ENCODE measurements at regions not wholly inside any gene's neighbourhood (a gene's known extent, or its start where the extent isn't known, plus 50 kb on each side); places are given as distances from the start of the nearest gene placed in this dataset.

DNA sequence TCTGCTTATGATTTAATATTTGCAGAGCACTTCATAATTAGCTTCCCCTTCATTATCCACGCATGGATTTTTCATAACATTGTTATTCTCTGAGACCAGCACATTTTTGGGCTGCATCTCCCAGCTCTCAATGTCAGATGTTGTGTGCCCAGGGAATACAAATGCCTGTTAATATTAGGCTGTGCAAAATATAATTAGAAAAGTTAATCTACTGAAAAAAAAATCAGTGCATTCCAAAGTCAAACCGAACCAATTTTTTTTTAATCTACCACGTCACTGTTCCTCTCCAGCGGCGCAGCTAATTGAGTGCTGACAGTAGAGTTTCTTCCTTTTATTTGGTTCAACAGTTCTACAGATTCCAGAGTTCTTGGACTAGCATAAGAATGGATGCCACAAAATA lies 191.0 kb upstream of the RGS6 start:
- ATAC-seq: no peak
- Histone ChIP-seq H3K4me3 (no peak overlapping the region), H3K27ac (no peak overlapping the region), H3K9me3 (no peaks in the 10 kb centered on the region), H3K27me3 (no peaks in the 10 kb centered on the region), H3K36me3 (peaks cover 21% of the 10 kb centered on the region), H3K4me1 (peaks cover 4% of the 10 kb centered on the region)
- DNase-seq: no peak
- TF ChIP-seq, protein P1, sequence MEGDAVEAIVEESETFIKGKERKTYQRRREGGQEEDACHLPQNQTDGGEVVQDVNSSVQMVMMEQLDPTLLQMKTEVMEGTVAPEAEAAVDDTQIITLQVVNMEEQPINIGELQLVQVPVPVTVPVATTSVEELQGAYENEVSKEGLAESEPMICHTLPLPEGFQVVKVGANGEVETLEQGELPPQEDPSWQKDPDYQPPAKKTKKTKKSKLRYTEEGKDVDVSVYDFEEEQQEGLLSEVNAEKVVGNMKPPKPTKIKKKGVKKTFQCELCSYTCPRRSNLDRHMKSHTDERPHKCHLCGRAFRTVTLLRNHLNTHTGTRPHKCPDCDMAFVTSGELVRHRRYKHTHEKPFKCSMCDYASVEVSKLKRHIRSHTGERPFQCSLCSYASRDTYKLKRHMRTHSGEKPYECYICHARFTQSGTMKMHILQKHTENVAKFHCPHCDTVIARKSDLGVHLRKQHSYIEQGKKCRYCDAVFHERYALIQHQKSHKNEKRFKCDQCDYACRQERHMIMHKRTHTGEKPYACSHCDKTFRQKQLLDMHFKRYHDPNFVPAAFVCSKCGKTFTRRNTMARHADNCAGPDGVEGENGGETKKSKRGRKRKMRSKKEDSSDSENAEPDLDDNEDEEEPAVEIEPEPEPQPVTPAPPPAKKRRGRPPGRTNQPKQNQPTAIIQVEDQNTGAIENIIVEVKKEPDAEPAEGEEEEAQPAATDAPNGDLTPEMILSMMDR (IDR thresholded peaks at IDR 0.05): no peak
- intact Hi-C loops (cut with DNase I): no loop called here

DNA sequence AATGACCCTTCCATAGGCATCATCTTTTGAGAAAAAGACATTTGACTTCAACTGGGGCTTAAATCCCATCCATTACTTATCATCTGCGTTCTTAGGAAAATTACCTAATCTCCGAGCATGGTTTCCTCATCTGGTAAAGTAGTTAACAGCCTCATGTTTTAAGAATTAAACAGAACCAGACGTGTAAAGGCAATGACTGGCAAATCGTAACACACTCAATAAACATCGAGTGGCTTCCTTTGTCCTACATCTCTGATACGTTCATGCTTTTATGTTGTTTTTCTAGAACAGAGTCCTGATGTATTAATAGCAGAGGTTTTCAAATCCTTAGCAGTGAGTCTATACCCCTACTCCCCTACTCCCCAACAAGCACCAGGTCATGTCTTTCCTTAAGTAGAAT lies 189.7 kb upstream of the RGS6 start:
- no peaks in the 10 kb centered on the region for H3K27me3 ChIP-seq
- ATAC-seq: no peak

DNA sequence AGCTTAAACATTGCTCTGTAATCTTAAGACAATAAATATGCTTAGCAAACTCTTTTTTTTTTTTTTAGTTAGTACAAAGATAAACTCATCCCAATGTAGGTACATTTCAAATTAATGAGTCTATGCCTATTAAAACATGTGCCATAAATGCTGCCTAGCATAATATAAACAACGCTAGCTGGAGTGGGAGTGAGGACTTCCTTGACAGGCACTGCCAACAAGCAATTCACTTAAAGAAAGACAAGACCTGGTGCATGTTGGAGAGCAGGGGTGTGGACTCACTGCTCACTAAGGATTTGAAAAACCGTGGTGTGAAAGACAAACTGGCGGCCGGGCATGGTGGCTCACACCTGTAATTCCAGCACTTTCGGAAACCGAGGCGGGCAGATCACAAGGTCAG lies 187.2 kb upstream of the RGS6 start:
- no peaks in the 10 kb centered on the region for H3K36me3 ChIP-seq
- ATAC-seq: no peak

More for the DNA sequence above, 189.7 kb upstream of the RGS6 start:
- H3K27ac ChIP-seq: no peak overlapping the region
- DNase-seq: no peak
- H3K4me3 ChIP-seq: no peak overlapping the region
- no peaks in the 10 kb centered on the region for H3K9me3 ChIP-seq
- intact Hi-C loops (cut with DNase I): no loop called here
- H3K36me3 ChIP-seq: peaks cover 11% of the 10 kb centered on the region
- peaks cover 4% of the 10 kb centered on the region for H3K4me1 ChIP-seq
- TF ChIP-seq, protein P1 (IDR thresholded peaks at IDR 0.05): no peak

DNA sequence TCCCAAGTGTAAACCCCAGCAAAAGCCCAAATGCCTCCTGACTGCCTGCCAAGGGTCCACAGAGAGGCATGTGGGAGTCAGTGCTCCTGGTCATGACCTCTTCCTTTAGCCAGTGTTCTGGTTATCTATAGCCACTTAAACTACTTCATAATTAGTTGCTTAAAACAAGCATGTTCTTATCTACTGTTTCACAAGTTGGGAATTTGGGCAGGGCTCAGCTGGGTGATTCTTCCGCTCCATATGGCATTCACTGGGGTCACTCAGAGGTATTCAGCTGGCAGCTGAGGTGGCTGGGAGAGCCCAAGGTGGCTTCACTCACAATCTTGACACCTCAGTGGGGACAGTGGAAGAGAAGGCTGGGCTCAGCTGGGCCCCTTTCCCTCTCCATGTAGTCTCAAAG lies 184.0 kb upstream of the RGS6 start:
- Histone ChIP-seq H3K4me1 (peaks cover 3% of the 10 kb centered on the region), H3K9me3 (no peaks in the 10 kb centered on the region), H3K36me3 (no peaks in the 10 kb centered on the region), H3K4me3 (no peak overlapping the region), H3K27me3 (no peaks in the 10 kb centered on the region), H3K27ac (no peak overlapping the region)
- TF ChIP-seq, protein P1 (IDR thresholded peaks at IDR 0.05): no peak
- intact Hi-C loops (cut with DNase I): no loop called here
- ATAC-seq: no peak
- DNase-seq: no peak

More for the DNA sequence above, 187.2 kb upstream of the RGS6 start:
- H3K27ac ChIP-seq: no peak overlapping the region
- H3K27me3 ChIP-seq: no peaks in the 10 kb centered on the region
- no peaks in the 10 kb centered on the region for H3K4me1 ChIP-seq
- H3K4me3 ChIP-seq: no peak overlapping the region
- no peaks in the 10 kb centered on the region for H3K9me3 ChIP-seq
- no peak for DNase-seq
- TF ChIP-seq, protein P1 (IDR thresholded peaks at IDR 0.05): no peak
- intact Hi-C loops (cut with DNase I): no loop called here

DNA sequence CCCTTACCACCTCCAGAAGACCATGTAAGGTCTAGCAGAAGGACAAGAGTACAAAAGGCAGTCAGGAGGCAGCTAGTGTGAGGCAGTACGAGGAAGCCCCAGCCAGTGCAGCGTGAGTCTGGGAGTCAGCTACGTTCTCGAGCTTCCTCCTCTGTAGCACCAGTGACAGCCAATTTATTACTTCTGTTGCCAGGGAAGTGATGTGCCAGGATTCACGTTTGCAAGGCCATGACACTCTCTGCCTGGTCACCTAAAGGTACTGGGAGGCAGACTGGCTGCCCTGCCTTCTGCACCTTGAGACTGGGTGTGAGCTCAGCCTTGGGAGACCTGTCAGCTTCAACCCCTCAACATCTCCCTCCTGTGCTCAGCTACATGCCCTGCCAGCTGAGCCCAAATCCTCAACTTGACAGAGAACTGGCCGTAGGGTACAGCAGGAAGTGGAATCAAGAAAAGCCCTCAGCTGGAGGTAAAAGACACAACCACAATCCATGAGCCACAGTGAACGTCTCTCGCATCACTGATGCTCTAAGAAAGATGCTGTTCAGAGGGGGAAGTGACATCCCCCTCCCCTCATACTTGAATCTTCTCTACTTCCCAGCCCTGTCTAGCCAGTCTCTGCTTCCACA lies 182.5 kb upstream of the RGS6 start:
- H3K9me3 ChIP-seq: no peaks in the 10 kb centered on the region
- TF ChIP-seq, protein P1 (IDR thresholded peaks at IDR 0.05): no peak
- no peaks in the 10 kb centered on the region for H3K27me3 ChIP-seq
- no peak for DNase-seq
- no peak for ATAC-seq
- peaks cover 3% of the 10 kb centered on the region for H3K4me1 ChIP-seq
- H3K27ac ChIP-seq: no peak overlapping the region
- intact Hi-C loops (cut with DNase I): loop anchor here (10.0 kb wide), 1 partner anchor 615 kb away; no protein-coding TSS in a partner anchor
- no peaks in the 10 kb centered on the region for H3K36me3 ChIP-seq
- no peak overlapping the region for H3K4me3 ChIP-seq

DNA sequence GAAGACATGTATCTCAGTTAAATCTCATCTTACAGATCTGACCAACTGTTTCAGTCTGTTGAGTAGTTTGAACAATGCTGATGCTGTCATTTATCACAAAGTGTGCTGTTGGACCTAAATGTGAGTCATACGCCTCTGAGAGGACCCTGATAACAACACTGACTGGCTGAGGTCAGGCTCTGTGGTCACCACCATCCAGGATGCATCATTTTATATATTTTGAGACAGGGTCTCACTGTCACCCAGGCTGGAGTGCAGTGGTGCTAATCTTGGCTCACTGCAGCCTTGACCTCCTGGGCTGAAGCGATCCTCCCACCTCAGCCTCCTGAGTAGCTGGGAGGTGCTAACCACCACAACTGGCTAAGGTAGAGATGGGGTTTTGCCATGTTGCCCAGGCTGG lies 181.0 kb upstream of the RGS6 start:
- no peaks in the 10 kb centered on the region for H3K36me3 ChIP-seq
- intact Hi-C loops (cut with DNase I): loop anchor here (10.0 kb wide), 1 partner anchor 616 kb away; no protein-coding TSS in a partner anchor
- peaks cover 3% of the 10 kb centered on the region for H3K4me1 ChIP-seq
- H3K27me3 ChIP-seq: no peaks in the 10 kb centered on the region
- ATAC-seq: no peak
- H3K9me3 ChIP-seq: no peaks in the 10 kb centered on the region
- no peak for DNase-seq
- H3K4me3 ChIP-seq: no peak overlapping the region
- TF ChIP-seq, protein P1 (IDR thresholded peaks at IDR 0.05): no peak
- no peak overlapping the region for H3K27ac ChIP-seq

Data from upper lobe of right lung (tissue), 1 donor.